ENCODE measurements at regions not wholly inside any gene's neighbourhood (a gene's known extent, or its start where the extent isn't known, plus 50 kb on each side); places are given as distances from the start of the nearest gene placed in this dataset.

GRCh38 chr9:118736406-118736805 lies 632.8 kb downstream of the BRINP1 start:
- Histone ChIP-seq H3K36me3 (ENCODE audit: control insufficient read depth in 2 of 2, insufficient read depth in 2 of 2, low read length in 2 of 2) (no peaks in the 10 kb centered on the region), H3K9ac (ENCODE audit: low read depth in 1 of 2, low read length in 2 of 2) (no peak overlapping the region), H3K27ac (ENCODE audit: low read depth in 2 of 2, low read length in 2 of 2) (no peak overlapping the region), H3K4me3 (ENCODE audit: low read length in 2 of 2) (no peak overlapping the region), H3K27me3 (ENCODE audit: control insufficient read depth in 2 of 2, insufficient read depth in 2 of 2, low read length in 2 of 2) (no peaks in the 10 kb centered on the region), H3K9me3 (ENCODE audit: control insufficient read depth in 2 of 2, low read length in 2 of 2) (no peaks in the 10 kb centered on the region), H3K4me1 (ENCODE audit: control insufficient read depth in 2 of 2, insufficient read depth in 2 of 2, low read length in 2 of 2) (no peaks in the 10 kb centered on the region)

- H3K4me3 ChIP-seq (ENCODE audit: low read length in 2 of 2), result no peak overlapping the region
- H3K4me1 ChIP-seq (ENCODE audit: control insufficient read depth in 2 of 2, insufficient read depth in 2 of 2, low read length in 2 of 2), result no peaks in the 10 kb centered on the region
- no peak overlapping the region for H3K27ac ChIP-seq (ENCODE audit: low read depth in 2 of 2, low read length in 2 of 2)
- no peaks in the 10 kb centered on the region for H3K36me3 ChIP-seq (ENCODE audit: control insufficient read depth in 2 of 2, insufficient read depth in 2 of 2, low read length in 2 of 2)
- H3K9me3 ChIP-seq (ENCODE audit: control insufficient read depth in 2 of 2, low read length in 2 of 2), result no peaks in the 10 kb centered on the region
- no peak overlapping the region for H3K9ac ChIP-seq (ENCODE audit: low read depth in 1 of 2, low read length in 2 of 2)
- no peaks in the 10 kb centered on the region for H3K27me3 ChIP-seq (ENCODE audit: control insufficient read depth in 2 of 2, insufficient read depth in 2 of 2, low read length in 2 of 2)
These were observed 618.0 kb downstream of the BRINP1 start for GRCh38 chr9:118751077-118751847.

DNA sequence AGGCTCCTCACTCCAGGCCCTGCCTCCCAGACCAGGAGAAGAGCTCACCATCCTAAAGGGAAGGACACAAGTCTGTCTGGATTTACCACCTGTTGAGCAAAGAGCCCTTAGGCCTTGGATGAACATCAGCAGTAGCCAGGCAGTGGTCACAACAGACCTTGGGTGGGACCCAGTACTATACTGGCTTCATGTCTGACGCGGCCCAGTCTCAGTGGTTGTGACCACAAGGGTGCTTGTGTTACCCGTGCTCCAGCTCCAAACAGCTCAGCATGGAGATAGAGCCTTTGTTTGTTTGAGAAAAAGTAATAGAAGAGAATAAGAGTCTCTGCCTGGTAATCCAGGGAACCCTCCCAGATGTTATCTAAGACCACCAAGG lies 617.4 kb downstream of the BRINP1 start:
- no peak overlapping the region for H3K9ac ChIP-seq (ENCODE audit: low read depth in 1 of 2, low read length in 2 of 2)
- H3K9me3 ChIP-seq (ENCODE audit: control insufficient read depth in 2 of 2, low read length in 2 of 2), result no peaks in the 10 kb centered on the region
- no peaks in the 10 kb centered on the region for H3K4me1 ChIP-seq (ENCODE audit: control insufficient read depth in 2 of 2, insufficient read depth in 2 of 2, low read length in 2 of 2)
- H3K27ac ChIP-seq (ENCODE audit: low read depth in 2 of 2, low read length in 2 of 2), result no peak overlapping the region
- no peaks in the 10 kb centered on the region for H3K36me3 ChIP-seq (ENCODE audit: control insufficient read depth in 2 of 2, insufficient read depth in 2 of 2, low read length in 2 of 2)
- no peak overlapping the region for H3K4me3 ChIP-seq (ENCODE audit: low read length in 2 of 2)
- no peaks in the 10 kb centered on the region for H3K27me3 ChIP-seq (ENCODE audit: control insufficient read depth in 2 of 2, insufficient read depth in 2 of 2, low read length in 2 of 2)

GRCh38 chr9:118761016-118761790 lies 608.0 kb downstream of the BRINP1 start:
- Histone ChIP-seq H3K4me3 (ENCODE audit: low read length in 2 of 2) (no peak overlapping the region), H3K9ac (ENCODE audit: low read depth in 1 of 2, low read length in 2 of 2) (no peak overlapping the region), H3K36me3 (ENCODE audit: control insufficient read depth in 2 of 2, insufficient read depth in 2 of 2, low read length in 2 of 2) (no peaks in the 10 kb centered on the region), H3K27me3 (ENCODE audit: control insufficient read depth in 2 of 2, insufficient read depth in 2 of 2, low read length in 2 of 2) (no peaks in the 10 kb centered on the region), H3K4me1 (ENCODE audit: control insufficient read depth in 2 of 2, insufficient read depth in 2 of 2, low read length in 2 of 2) (no peaks in the 10 kb centered on the region), H3K9me3 (ENCODE audit: control insufficient read depth in 2 of 2, low read length in 2 of 2) (no peaks in the 10 kb centered on the region), H3K27ac (ENCODE audit: low read depth in 2 of 2, low read length in 2 of 2) (no peak overlapping the region)

- no peak overlapping the region for H3K27ac ChIP-seq (ENCODE audit: low read depth in 2 of 2, low read length in 2 of 2)
- no peaks in the 10 kb centered on the region for H3K36me3 ChIP-seq (ENCODE audit: control insufficient read depth in 2 of 2, insufficient read depth in 2 of 2, low read length in 2 of 2)
- H3K9ac ChIP-seq (ENCODE audit: low read depth in 1 of 2, low read length in 2 of 2), result no peak overlapping the region
- no peaks in the 10 kb centered on the region for H3K27me3 ChIP-seq (ENCODE audit: control insufficient read depth in 2 of 2, insufficient read depth in 2 of 2, low read length in 2 of 2)
- no peaks in the 10 kb centered on the region for H3K9me3 ChIP-seq (ENCODE audit: control insufficient read depth in 2 of 2, low read length in 2 of 2)
- H3K4me1 ChIP-seq (ENCODE audit: control insufficient read depth in 2 of 2, insufficient read depth in 2 of 2, low read length in 2 of 2), result no peaks in the 10 kb centered on the region
- H3K4me3 ChIP-seq (ENCODE audit: low read length in 2 of 2), result no peak overlapping the region
These were observed 601.7 kb downstream of the BRINP1 start for GRCh38 chr9:118767571-118767970.

DNA sequence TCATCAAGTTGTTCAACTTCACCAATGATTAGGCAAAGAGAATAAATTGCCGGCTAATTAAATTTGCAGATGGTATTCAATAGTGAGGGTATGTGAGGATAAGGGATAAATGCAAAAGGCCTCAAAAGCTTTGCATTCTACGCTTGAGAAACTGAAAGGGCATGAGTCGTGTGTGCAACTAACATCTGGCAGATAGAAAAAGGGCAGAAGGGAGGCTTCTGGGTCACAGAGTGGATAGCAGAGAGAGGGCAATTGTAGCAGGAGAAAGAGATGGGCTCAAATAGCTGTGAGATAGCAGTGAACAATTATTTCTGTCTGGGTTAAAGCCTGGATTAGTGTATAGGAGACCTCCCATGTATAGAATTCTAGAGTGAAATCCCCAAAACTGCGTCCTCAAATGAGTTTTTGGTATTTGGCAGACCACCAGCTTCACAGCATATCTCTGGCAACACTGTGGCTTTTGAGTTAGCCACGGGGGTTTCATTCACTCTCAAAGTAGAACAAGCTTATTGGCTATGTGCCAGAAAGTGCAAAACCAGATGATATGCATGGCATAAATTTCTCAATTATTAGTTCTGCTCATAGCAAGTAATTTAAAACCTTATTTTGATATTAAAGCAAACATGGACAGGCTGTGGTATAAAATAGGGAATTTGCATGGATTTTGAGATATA lies 586.3 kb downstream of the BRINP1 start:
- H3K9me3 ChIP-seq (ENCODE audit: control insufficient read depth in 2 of 2, low read length in 2 of 2), result no peaks in the 10 kb centered on the region

GRCh38 chr9:118784033-118784432 lies 585.2 kb downstream of the BRINP1 start:
- Histone ChIP-seq H3K4me1 (ENCODE audit: control insufficient read depth in 2 of 2, insufficient read depth in 2 of 2, low read length in 2 of 2) (no peaks in the 10 kb centered on the region), H3K36me3 (ENCODE audit: control insufficient read depth in 2 of 2, insufficient read depth in 2 of 2, low read length in 2 of 2) (no peaks in the 10 kb centered on the region), H3K27ac (ENCODE audit: low read depth in 2 of 2, low read length in 2 of 2) (no peak overlapping the region), H3K27me3 (ENCODE audit: control insufficient read depth in 2 of 2, insufficient read depth in 2 of 2, low read length in 2 of 2) (no peaks in the 10 kb centered on the region), H3K9ac (ENCODE audit: low read depth in 1 of 2, low read length in 2 of 2) (no peak overlapping the region), H3K9me3 (ENCODE audit: control insufficient read depth in 2 of 2, low read length in 2 of 2) (no peaks in the 10 kb centered on the region), H3K4me3 (ENCODE audit: low read length in 2 of 2) (no peak overlapping the region)

More for the DNA sequence above, 586.3 kb downstream of the BRINP1 start:
- Histone ChIP-seq H3K27ac (ENCODE audit: low read depth in 2 of 2, low read length in 2 of 2) (no peak overlapping the region), H3K4me1 (ENCODE audit: control insufficient read depth in 2 of 2, insufficient read depth in 2 of 2, low read length in 2 of 2) (no peaks in the 10 kb centered on the region), H3K36me3 (ENCODE audit: control insufficient read depth in 2 of 2, insufficient read depth in 2 of 2, low read length in 2 of 2) (no peaks in the 10 kb centered on the region), H3K4me3 (ENCODE audit: low read length in 2 of 2) (no peak overlapping the region), H3K27me3 (ENCODE audit: control insufficient read depth in 2 of 2, insufficient read depth in 2 of 2, low read length in 2 of 2) (no peaks in the 10 kb centered on the region), H3K9ac (ENCODE audit: low read depth in 1 of 2, low read length in 2 of 2) (no peak overlapping the region)

GRCh38 chr9:118785456-118785855 lies 583.8 kb downstream of the BRINP1 start:
- no peak overlapping the region for H3K4me3 ChIP-seq (ENCODE audit: low read length in 2 of 2)
- no peaks in the 10 kb centered on the region for H3K4me1 ChIP-seq (ENCODE audit: control insufficient read depth in 2 of 2, insufficient read depth in 2 of 2, low read length in 2 of 2)
- no peak overlapping the region for H3K9ac ChIP-seq (ENCODE audit: low read depth in 1 of 2, low read length in 2 of 2)

DNA sequence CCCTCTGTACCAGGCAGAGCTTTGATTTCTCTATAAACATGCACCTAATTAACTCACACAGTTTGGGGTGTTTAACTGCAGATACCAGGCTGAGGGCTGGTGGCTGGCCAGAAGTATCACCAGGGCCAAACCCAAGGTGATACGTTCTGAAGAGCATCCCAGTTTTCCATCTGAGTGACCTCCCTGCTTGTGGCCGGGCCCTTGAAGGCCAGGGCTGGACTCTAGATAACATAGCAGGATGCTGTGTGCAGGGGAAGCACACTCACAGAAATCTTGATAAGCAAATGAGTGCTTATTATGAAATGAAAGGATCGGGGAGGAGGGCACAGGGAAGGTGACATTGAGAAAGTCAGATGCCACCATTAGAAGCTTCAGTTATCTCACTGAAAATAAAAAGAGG lies 582.4 kb downstream of the BRINP1 start:
- Histone ChIP-seq H3K9ac (ENCODE audit: low read depth in 1 of 2, low read length in 2 of 2) (no peak overlapping the region), H3K9me3 (ENCODE audit: control insufficient read depth in 2 of 2, low read length in 2 of 2) (no peaks in the 10 kb centered on the region), H3K27ac (ENCODE audit: low read depth in 2 of 2, low read length in 2 of 2) (no peak overlapping the region), H3K36me3 (ENCODE audit: control insufficient read depth in 2 of 2, insufficient read depth in 2 of 2, low read length in 2 of 2) (no peaks in the 10 kb centered on the region), H3K4me1 (ENCODE audit: control insufficient read depth in 2 of 2, insufficient read depth in 2 of 2, low read length in 2 of 2) (no peaks in the 10 kb centered on the region), H3K4me3 (ENCODE audit: low read length in 2 of 2) (no peak overlapping the region), H3K27me3 (ENCODE audit: control insufficient read depth in 2 of 2, insufficient read depth in 2 of 2, low read length in 2 of 2) (no peaks in the 10 kb centered on the region)

More at GRCh38 chr9:118785456-118785855, 583.8 kb downstream of the BRINP1 start:
- H3K27ac ChIP-seq (ENCODE audit: low read depth in 2 of 2, low read length in 2 of 2), result no peak overlapping the region
- H3K36me3 ChIP-seq (ENCODE audit: control insufficient read depth in 2 of 2, insufficient read depth in 2 of 2, low read length in 2 of 2), result no peaks in the 10 kb centered on the region
- no peaks in the 10 kb centered on the region for H3K9me3 ChIP-seq (ENCODE audit: control insufficient read depth in 2 of 2, low read length in 2 of 2)
- no peaks in the 10 kb centered on the region for H3K27me3 ChIP-seq (ENCODE audit: control insufficient read depth in 2 of 2, insufficient read depth in 2 of 2, low read length in 2 of 2)

- Histone ChIP-seq H3K27me3 (ENCODE audit: control insufficient read depth in 2 of 2, insufficient read depth in 2 of 2, low read length in 2 of 2) (no peaks in the 10 kb centered on the region), H3K9me3 (ENCODE audit: control insufficient read depth in 2 of 2, low read length in 2 of 2) (peaks cover 0 to 4% of the 10 kb centered on the region in 2 donors), H3K27ac (ENCODE audit: low read depth in 2 of 2, low read length in 2 of 2) (no peak overlapping the region), H3K4me1 (ENCODE audit: control insufficient read depth in 2 of 2, insufficient read depth in 2 of 2, low read length in 2 of 2) (no peaks in the 10 kb centered on the region), H3K9ac (ENCODE audit: low read depth in 1 of 2, low read length in 2 of 2) (no peak overlapping the region), H3K36me3 (ENCODE audit: control insufficient read depth in 2 of 2, insufficient read depth in 2 of 2, low read length in 2 of 2) (no peaks in the 10 kb centered on the region), H3K4me3 (ENCODE audit: low read length in 2 of 2) (no peak overlapping the region)
These were observed 560.0 kb downstream of the BRINP1 start for GRCh38 chr9:118809160-118809625.
